GM11168 (cell line): ENCODE measurements at regions not wholly inside any gene's neighbourhood (a gene's known extent, or its start where the extent isn't known, plus 50 kb on each side); places are given as distances from the start of the nearest gene placed in this dataset.
"Not testable (repeated sequence)": the region's sequence is repeated elsewhere in the genome, so short reads cannot be mapped to it uniquely, and the experiment has no call there.

ENCODE experiments used
- in situ Hi-C: fragments of 300-500 bp; cut with MboI; formaldehyde crosslinking; loops from one replicate; pipeline ENCODE4 v1.12.0; 2022; ENCODE audit warnings: low sequenced_read_pairs; ENCODE audit not compliant: unreplicated experiment

GRCh38 chr2:173539615-173540014, 184.9 kb downstream of the CDCA7 start:
- in situ Hi-C loops: no loop called here

- in situ Hi-C loops: no loop called here
These were observed 190.1 kb downstream of the CDCA7 start for GRCh38 chr2:173544641-173545363.

GRCh38 chr2:173545364-173545763, 190.7 kb downstream of the CDCA7 start:
- in situ Hi-C loops: no loop called here

- in situ Hi-C loops: no loop called here
These were observed 192.8 kb downstream of the CDCA7 start for GRCh38 chr2:173547499-173547898.

GRCh38 chr2:173550143-173550542, 195.5 kb downstream of the CDCA7 start:
- in situ Hi-C loops: no loop called here

GRCh38 chr2:173552531-173552930, 197.9 kb downstream of the CDCA7 start:
- in situ Hi-C loops: no loop called here

- in situ Hi-C loops: no loop called here
These were observed 198.9 kb downstream of the CDCA7 start for GRCh38 chr2:173553593-173553992.

GRCh38 chr2:173555833-173556232, 201.2 kb downstream of the CDCA7 start:
- in situ Hi-C loops: no loop called here

- in situ Hi-C loops: no loop called here
These were observed 202.1 kb downstream of the CDCA7 start for GRCh38 chr2:173556816-173557215.

- in situ Hi-C loops: no loop called here
These were observed 202.8 kb downstream of the CDCA7 start for GRCh38 chr2:173557497-173557896.

GRCh38 chr2:173567493-173567892, 212.8 kb downstream of the CDCA7 start:
- in situ Hi-C loops: no loop called here

- in situ Hi-C loops: no loop called here
These were observed 213.4 kb downstream of the CDCA7 start for GRCh38 chr2:173568054-173568453.

- in situ Hi-C loops: no loop called here
These were observed 216.5 kb downstream of the CDCA7 start for GRCh38 chr2:173571021-173571821.

GRCh38 chr2:173571887-173572680, 217.4 kb downstream of the CDCA7 start:
- in situ Hi-C loops: no loop called here

GRCh38 chr2:173572848-173573247, 218.2 kb downstream of the CDCA7 start:
- in situ Hi-C loops: no loop called here

GRCh38 chr2:173573782-173574181, 219.1 kb downstream of the CDCA7 start:
- in situ Hi-C loops: not testable (repeated sequence)

GRCh38 chr2:173574324-173575112, 219.8 kb downstream of the CDCA7 start:
- in situ Hi-C loops: no loop called here

- in situ Hi-C loops: no loop called here
These were observed 223.9 kb downstream of the CDCA7 start for GRCh38 chr2:173578404-173579107.

GRCh38 chr2:173580351-173580750, 225.7 kb downstream of the CDCA7 start:
- in situ Hi-C loops: no loop called here
